Dermis blood vessel endothelial cell (primary cell): ENCODE measurements at regions not wholly inside any gene's neighbourhood (a gene's known extent, or its start where the extent isn't known, plus 50 kb on each side); places are given as distances from the start of the nearest gene placed in this dataset.

Source experiments
- DNase-seq: peaks from one replicate; pipeline ENCODE4 v3.0.0; 2010

- no peak for DNase-seq
These were observed 51.7 kb upstream of the RTL6 start for GRCh38 chr22:44549701-44550100.

- no peak for DNase-seq
These were observed 50.9 kb upstream of the RTL6 start for GRCh38 chr22:44548981-44549380.
